Stimulated activated CD8-positive, alpha-beta memory T cell treated with anti-CD3 and anti-CD28 coated beads, Interleukin-4, amount 100 ng/mL, for 1 hour (primary cell): ENCODE measurements at regions not wholly inside any gene's neighbourhood (a gene's known extent, or its start where the extent isn't known, plus 50 kb on each side); places are given as distances from the start of the nearest gene placed in this dataset.
"Not testable (repeated sequence)": the region's sequence is repeated elsewhere in the genome, so short reads cannot be mapped to it uniquely, and the experiment has no call there.

ENCODE experiments used
- DNase-seq, 2 donors: peaks; one replicate each; pipeline ENCODE4 v3.0.0-alpha.2; 2020; ENCODE audit warnings: low read depth in 2 of 2, low spot score in 1 of 2

DNA sequence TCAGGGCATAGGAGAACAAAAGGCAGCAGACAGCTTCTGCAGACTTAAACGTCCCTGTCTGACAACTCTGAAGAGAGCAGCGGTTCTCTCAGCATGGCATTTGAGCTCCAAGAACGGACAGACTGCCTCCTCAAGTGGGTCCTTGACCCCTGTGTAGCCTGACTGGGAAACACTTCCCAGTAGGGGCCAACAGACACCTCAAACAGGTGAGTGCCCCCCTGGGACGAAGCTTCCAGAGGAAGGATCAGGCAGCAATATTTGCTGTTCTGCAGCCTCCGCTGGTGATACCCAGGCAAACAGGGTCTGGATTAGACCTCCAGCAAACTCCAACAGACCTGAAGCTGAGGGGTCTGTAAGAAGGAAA, 66.9 kb upstream of the NEDD9 start:
- DNase-seq: not testable (repeated sequence)

DNA sequence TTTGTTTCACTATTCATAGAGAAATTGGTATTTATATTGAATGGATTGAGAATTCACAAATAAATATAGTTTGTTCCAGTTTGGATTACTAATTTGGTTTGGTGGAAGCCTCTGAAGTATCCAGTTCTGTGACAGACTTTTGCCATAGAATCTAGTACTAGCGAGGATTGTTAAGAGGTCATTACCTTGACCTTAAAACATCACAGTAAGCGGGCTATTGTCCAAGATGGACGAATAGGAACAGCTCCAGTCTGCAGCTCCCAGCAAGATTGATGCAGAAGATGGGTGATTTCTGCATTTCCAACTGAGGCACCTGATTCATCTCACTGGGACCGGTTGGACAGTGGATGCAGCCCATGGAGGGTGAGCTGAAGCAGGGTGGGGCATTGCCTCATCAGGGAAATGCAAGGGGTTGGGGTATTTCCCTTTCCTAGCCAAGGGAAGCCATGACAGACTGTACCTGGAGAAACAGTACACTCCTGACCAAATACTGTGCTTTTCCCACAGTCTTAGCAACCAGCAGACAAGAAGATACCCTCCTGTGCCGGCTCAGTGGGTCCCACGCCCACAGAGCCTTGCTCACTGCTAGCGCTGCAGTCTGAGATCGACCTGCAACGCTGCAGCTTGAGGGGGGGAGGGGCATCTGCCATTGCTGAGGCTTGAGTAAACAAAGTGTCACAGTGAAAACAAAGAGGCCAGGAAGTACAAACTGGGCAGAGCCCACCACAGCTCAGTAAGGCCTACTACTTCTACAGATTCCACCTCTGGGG, 66.4 kb upstream of the NEDD9 start:
- no peak for DNase-seq

DNA sequence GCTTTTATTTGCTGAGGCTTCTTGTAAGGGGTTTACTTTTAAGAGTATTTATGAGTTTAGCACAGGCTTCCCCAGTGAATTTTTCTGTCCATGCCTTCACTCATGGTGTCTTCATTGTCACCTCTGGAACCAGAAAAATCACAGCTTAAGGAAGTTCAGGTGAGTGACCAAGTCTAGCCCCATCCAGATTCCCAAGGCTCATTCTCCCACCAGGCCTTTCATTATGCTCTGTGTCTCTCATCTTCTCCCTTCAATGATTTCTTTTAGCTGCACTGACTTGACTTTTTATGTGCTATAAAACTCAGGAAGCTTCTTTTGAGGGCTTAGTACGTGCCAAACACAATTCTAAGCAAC, 64.9 kb upstream of the NEDD9 start:
- no peak for DNase-seq

DNA sequence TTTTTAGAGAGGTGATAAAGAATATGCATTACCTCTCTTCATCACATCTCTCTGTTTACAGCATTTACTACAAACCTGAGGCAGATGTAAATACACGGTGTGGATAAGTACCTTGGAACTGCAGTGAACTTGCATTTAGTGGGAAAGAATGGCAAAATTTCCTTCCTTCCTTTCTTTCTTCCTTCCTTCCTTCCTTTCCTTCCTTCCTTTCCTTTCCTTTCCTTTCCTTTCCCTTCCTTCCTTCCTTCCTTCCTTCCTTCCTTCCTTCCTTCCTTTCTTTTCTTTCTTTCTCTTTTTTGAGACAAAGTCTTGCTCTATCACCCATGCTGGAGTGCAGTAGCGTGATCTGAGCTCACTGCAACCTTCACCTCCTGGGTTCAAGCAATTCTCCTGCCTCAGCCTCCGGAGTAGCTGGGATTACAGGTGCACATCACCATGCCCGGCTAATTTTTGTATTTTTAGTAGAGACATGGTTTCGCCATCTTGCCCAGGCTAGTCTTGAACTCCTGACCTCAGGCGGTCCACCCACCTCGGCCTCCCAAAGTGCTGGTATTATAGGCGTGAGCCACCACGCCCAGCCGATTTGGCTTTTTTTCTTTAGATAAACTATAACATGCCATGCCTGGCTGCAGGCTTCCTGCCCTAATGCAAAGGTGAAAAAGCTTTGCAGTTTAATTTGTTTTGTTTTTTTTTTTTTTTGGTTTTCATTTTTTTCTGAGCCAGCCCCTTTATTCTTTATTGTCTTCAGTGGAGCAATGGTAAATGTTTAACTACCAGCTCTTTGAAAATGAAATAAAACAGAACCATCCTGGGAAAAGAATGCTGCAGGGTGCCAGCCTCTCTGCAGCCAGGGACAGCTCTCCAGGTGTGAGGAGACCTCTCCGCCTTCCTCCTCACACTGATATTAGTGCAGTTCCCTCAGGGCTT, 64.2 kb upstream of the NEDD9 start:
- no peak for DNase-seq

DNA sequence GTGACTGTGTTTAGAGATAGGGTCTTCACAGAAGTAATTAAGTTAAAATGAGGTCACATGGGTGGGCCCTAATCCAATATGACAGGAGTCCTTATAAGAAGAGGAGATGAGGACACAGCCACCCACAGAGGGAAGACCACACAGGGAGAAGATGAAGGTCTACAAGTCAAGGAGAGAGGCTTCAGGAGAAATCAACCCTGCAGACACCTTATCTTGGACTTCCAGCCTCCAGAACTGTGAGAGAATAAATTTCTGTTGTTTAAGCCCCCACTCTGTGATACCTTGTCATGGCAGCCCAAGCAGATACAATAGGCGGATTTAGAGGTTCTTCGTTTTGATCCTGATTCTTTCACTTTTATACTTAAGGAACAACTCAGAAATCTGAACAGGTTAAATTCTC, 63.5 kb upstream of the NEDD9 start:
- no peak for DNase-seq

DNA sequence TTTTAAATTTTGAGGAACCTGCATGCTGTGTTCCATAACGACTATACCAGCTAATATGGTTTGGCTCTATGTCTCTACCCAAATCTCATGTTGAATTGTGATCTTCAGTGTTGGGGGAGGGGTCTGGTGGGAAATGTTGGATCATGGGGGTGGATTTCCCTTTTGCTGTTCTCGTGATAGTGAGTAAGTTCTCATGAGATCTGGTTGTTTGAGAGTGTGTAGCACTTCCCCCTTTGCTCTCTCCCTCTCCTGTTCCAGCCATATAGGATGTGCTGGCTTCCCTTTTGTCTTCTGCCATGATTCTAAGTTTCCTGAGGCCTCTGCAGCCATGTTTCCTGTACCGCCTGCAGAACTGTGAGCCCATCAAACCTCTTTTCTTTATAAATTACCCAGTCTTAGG, 61.8 kb upstream of the NEDD9 start:
- no peak for DNase-seq

DNA sequence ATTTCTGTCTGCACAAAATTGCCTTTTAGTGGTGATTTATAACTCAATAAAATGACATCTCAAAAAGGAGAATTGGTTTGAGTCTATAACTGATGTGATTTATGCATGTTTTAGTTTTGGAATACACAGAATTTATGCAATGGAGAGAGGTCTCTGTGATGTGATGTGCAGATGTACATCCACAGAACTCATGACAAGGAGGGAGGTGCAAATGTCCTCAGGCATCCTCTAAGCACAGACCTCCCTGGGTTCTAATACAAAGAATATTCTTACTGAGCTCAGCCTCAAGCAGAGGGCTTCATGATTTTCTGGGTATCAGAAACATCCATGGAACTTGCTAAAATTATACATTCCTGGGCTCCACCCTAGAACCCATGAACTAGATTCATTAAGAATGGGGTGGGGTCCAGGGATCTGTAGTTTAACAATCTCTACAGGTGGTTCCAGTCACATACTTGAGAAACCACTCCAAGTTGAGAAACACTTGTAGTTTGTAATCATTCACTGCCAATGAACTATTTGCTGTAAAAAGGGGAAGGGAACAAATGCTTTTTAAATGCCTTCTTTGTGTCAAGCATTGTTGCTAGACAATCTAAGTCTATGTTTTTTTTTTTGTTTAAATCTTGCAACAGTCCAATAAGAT, 60.2 kb upstream of the NEDD9 start:
- no peak for DNase-seq

DNA sequence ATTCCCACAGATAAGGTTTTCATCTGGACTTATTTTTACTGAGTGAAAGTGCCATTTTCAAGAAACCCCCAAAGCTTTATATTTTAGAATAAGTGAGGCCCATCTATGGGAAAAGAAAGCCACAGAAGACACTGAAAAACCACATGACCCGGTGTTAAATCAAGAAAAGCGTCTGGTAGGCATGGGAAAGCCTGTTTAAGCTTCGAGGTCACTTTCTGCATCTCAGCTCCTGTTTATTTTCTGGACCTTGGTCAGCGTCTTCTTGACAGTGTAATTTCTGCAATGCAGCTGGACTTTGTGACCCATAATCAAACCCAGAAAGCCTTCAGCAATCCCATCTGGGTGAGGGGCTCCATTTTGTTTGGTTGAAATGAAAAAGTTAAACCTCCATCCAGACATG, 59.6 kb upstream of the NEDD9 start:
- no peak for DNase-seq

DNA sequence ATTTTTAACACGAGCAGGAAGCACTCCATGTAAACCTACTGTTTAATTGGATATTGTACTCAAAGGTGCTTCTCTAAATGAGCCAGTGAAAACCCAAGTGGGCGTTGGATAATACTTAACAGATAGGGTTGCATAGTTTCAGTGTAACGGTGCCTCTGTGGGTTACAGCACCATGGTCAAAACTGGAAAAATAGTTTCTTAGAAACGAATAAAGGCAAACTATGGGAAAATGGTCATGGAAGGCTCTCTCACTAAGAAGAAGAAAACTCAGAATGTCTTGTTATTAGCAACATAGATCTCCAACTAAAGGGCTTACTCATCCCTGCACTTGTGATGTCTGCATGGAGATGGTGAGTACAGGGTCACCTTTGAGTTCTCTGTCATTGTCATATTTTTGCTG, 59.1 kb upstream of the NEDD9 start:
- DNase-seq: no peak

DNA sequence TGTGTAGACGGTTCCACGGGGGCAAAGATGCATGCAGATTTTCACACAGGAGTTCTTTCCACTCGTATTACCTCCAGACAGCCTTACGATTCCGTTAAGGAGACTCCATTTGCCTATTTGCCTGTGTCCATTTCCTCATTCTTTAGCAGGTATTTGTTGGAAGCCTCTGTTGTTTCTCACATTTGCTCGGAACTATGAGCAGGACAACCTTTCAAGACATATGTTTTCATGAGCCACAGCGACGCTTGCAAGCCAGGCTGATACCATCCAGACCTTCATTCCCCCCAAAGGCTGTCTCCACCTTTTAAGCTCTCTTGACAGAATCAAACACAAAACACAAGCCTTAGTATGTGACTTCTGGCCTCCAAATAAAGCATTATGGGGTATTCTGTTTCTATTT, 57.6 kb upstream of the NEDD9 start:
- no peak for DNase-seq

DNA sequence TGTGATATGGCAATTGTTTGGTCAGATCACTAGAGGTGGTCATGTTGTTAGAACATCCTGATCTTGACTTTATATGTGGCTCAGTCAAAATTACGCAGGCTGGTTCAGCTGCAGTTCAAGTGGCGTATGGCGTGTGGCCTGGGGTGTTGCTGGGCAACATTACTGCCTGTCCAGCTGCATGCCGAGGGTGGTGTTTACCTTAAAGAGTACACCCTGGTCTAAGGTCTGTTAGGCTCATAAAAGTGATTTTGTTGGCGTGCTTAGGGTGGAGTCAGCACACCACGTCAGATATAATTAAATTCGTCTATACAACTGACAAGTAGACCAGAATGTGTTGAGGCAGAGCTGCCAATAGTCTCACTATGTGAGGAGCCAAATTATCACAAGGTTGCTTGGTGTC, 55.6 kb upstream of the NEDD9 start:
- DNase-seq: no peak

DNA sequence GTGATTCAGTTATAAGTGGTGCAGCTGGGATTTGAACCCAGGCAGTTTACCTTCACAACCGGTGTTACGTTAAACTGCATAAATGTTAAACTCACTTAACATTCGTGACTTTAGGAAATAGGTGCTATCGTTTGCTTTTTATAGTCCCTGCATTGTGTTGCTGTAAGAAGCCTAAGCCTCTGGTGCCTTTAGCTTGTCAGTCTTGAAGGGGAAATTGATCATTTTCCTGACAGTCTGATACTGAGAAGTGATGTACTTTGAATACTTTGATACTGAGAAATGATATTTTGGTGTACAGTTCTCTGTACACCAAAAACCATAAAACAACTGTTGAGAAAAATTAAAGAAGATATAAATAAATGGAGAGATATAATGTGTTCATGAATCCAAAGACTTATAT, 52.5 kb upstream of the NEDD9 start:
- DNase-seq: no peak

DNA sequence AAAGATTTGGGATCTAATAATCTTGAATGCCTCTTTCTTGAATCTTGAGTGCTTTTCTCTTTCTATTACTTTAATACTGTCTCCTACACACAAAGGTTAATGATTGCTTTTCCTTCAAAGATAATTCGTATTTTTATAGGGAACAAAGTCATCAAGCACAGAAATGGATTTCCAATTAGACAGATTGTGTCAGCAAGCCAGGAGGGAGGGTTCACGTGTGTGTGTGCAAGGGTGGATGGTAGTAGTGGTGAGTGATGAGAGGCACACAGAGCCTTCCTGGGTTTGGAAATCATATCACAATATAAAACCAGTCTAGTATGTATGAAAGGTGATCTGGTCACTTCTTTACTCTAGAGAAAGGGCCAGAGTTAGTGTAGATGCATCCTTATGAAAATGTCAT, 51.2 kb upstream of the NEDD9 start:
- DNase-seq: no peak

DNA sequence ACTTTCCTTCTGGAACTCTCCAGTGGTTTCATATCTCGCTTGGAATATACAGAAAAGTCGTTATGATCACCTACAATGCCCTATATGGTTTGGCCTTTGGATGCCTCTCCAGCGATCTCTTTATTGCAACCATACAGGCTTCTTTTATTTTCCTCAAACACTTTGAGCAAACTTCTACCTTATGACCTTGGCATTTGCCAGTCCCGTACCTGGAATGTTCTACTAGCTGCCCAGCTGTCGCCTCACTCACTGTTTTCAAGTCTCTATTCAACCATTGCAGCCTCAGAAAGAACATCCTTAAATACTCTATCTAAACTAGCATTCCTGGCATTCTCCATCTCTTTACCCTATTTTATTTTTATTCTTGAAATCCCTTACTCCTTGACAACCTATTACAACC, 50.4 kb upstream of the NEDD9 start:
- no peak for DNase-seq
